ENCODE measurements at regions not wholly inside any gene's neighbourhood (a gene's known extent, or its start where the extent isn't known, plus 50 kb on each side); places are given as distances from the start of the nearest gene placed in this dataset.

- no peaks in the 10 kb centered on the region for H3K9me3 ChIP-seq (ENCODE audit: severe bottlenecking)
- TF ChIP-seq CTCF (IDR thresholded peaks at IDR 0.05; ENCODE audit: low read depth, low read length): peak; percentile 54; the same call in 1 of the 2 replicates
- no peaks in the 10 kb centered on the region for H3K27me3 ChIP-seq (ENCODE audit: insufficient read depth, low read depth, severe bottlenecking)
- H3K27ac ChIP-seq: no peak overlapping the region
- no peak overlapping the region for H3K4me3 ChIP-seq (ENCODE audit: low read depth, low read length)
- no peaks in the 10 kb centered on the region for H3K36me3 ChIP-seq
- DNase-seq: no peak
Observed at GRCh38 chr2:191521608-191522208, 156.2 kb upstream of the NABP1 start.

- no peaks in the 10 kb centered on the region for H3K27me3 ChIP-seq (ENCODE audit: insufficient read depth, low read depth, severe bottlenecking)
- no peak overlapping the region for H3K4me3 ChIP-seq (ENCODE audit: low read depth, low read length)
- no peak for TF ChIP-seq CTCF (IDR thresholded peaks at IDR 0.05; ENCODE audit: low read depth, low read length)
- H3K27ac ChIP-seq: no peak overlapping the region
- DNase-seq: no peak
- H3K9me3 ChIP-seq (ENCODE audit: severe bottlenecking): no peaks in the 10 kb centered on the region
- no peaks in the 10 kb centered on the region for H3K36me3 ChIP-seq
Observed at GRCh38 chr2:191522478-191523120, 155.3 kb upstream of the NABP1 start.

DNA sequence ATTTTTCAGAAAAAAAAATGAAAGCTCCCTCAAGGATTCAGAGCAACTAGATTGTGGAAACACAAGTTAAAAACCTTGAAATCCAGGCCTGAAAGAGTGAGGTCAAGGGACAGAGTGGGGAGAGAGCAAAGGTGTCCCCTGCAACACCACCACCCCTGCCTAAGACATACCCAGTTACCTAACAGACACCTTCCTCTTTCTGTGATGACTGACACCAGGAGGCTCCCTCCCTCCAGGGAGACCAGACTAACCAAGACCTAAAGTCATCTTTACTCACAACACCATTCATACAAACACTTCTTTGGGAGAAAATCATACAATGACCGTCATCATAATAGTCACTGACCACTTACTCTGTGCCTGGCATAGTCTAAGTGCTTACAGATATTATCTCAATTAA is 151.8 kb upstream of the NABP1 start:
- TF ChIP-seq CTCF (IDR thresholded peaks at IDR 0.05; ENCODE audit: low read depth, low read length): no peak
- no peaks in the 10 kb centered on the region for H3K36me3 ChIP-seq
- no peak overlapping the region for H3K4me3 ChIP-seq (ENCODE audit: low read depth, low read length)
- H3K9me3 ChIP-seq (ENCODE audit: severe bottlenecking): no peaks in the 10 kb centered on the region
- no peaks in the 10 kb centered on the region for H3K27me3 ChIP-seq (ENCODE audit: insufficient read depth, low read depth, severe bottlenecking)
- no peak for DNase-seq
- no peak overlapping the region for H3K27ac ChIP-seq

DNA sequence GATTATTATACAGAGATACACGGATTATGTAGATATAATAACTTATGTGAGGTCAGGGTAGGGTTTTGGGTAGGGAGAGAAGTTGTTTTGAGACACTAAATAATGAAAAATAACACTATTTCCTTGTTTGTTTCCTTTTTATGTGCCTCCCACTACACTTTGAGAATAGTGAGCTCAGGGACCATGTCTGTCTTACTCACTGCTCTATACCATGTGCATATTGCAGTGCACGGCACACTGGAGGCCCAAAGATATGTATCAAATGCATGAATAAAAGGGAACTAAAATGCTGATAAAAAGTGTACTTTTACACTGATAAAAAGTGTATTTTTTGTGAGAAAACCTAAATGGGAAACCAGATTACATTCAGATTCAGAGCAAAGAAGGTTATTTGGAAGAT is 151.4 kb upstream of the NABP1 start:
- TF ChIP-seq CTCF (IDR thresholded peaks at IDR 0.05; ENCODE audit: low read depth, low read length): no peak
- Histone ChIP-seq H3K4me3 (ENCODE audit: low read depth, low read length) (no peak overlapping the region), H3K27me3 (ENCODE audit: insufficient read depth, low read depth, severe bottlenecking) (no peaks in the 10 kb centered on the region), H3K36me3 (no peaks in the 10 kb centered on the region), H3K9me3 (ENCODE audit: severe bottlenecking) (no peaks in the 10 kb centered on the region), H3K27ac (no peak overlapping the region)
- no peak for DNase-seq

- Histone ChIP-seq H3K9me3 (ENCODE audit: severe bottlenecking) (no peaks in the 10 kb centered on the region), H3K36me3 (no peaks in the 10 kb centered on the region), H3K4me3 (ENCODE audit: low read depth, low read length) (no peak overlapping the region), H3K27me3 (ENCODE audit: insufficient read depth, low read depth, severe bottlenecking) (no peaks in the 10 kb centered on the region), H3K27ac (no peak overlapping the region)
- no peak for DNase-seq
- TF ChIP-seq CTCF (IDR thresholded peaks at IDR 0.05; ENCODE audit: low read depth, low read length): no peak
Observed at GRCh38 chr2:191526953-191527556, 150.9 kb upstream of the NABP1 start.

Data from WERI-Rb-1 (cell line).